Nephron (organoid): ENCODE measurements at regions not wholly inside any gene's neighbourhood (a gene's known extent, or its start where the extent isn't known, plus 50 kb on each side); places are given as distances from the start of the nearest gene placed in this dataset.

Source experiments
- H3K27ac Mint-ChIP-seq, 3 experiments: 2 replicates each; pipeline ENCODE4 v1.8.0; 2020; ENCODE audit warnings: mixed read lengths in 3 of 3, mild to moderate bottlenecking in 2 of 3, moderate library complexity in 1 of 3
- H3K27me3 Mint-ChIP-seq: 2 replicates; pipeline ENCODE4 v1.8.0; 2021; ENCODE audit warnings: low read depth, mild to moderate bottlenecking, moderate library complexity, mixed read lengths
- H3K36me3 Mint-ChIP-seq: 2 replicates; pipeline ENCODE4 v1.8.0; 2020; ENCODE audit warnings: low read depth, mixed read lengths
- H3K4me1 Mint-ChIP-seq: 2 replicates; pipeline ENCODE4 v1.8.0; 2020; ENCODE audit warnings: mixed read lengths
- H3K4me3 Mint-ChIP-seq, 3 experiments: 2 replicates each; pipeline ENCODE4 v1.8.0; 2020; ENCODE audit warnings: mild to moderate bottlenecking in 3 of 3, mixed read lengths in 3 of 3, moderate library complexity in 2 of 3
- H3K9me3 Mint-ChIP-seq: 2 replicates; pipeline ENCODE4 v1.8.0; 2020; ENCODE audit warnings: mixed read lengths
- TF ChIP-seq, protein P1 (sequence below), 3 experiments: fragments of 200-600 bp; sonication (generic); IDR thresholded peaks; one replicate each; pipeline ENCODE4 v1.5.0; 2021; ENCODE audit warnings: antibody characterized with exemption in 3 of 3; ENCODE audit not compliant: unreplicated experiment in 3 of 3

DNA sequence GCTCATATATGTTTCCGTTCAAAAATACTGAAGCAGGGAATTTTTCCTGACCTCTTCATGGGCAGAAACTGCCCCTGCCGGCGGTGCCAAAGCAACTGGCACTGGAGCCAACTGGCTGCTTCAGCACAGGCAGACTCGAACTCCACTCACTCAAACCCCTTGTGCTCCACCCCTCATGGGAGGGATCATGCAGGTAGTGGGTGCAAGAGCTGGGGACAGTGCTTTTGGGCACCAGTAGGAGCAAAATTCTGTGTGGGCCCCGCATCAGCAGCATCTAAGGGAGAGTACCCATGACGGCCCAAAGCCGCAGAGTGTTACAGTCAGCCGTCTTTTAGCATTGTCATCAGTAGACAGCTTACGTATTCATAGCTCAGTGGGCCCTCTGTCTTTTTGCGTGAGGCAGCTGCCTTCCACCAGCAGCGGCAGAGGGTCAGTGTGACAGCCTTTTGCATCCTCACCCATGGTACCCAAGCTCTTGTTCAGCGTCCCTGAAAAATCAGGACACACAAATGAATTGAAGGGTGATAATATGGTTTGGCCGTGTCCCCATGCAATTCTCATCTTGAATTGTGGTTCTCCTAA is 393.8 kb downstream of the SLITRK6 start:
- Mint-ChIP-seq H3K27ac (no peak overlapping the region), H3K4me3 (no peak overlapping the region), H3K27me3 (no peaks in the 10 kb centered on the region), H3K4me1 (no peaks in the 10 kb centered on the region), H3K36me3 (no peaks in the 10 kb centered on the region), H3K9me3 (no peaks in the 10 kb centered on the region)
- TF ChIP-seq, protein P1, sequence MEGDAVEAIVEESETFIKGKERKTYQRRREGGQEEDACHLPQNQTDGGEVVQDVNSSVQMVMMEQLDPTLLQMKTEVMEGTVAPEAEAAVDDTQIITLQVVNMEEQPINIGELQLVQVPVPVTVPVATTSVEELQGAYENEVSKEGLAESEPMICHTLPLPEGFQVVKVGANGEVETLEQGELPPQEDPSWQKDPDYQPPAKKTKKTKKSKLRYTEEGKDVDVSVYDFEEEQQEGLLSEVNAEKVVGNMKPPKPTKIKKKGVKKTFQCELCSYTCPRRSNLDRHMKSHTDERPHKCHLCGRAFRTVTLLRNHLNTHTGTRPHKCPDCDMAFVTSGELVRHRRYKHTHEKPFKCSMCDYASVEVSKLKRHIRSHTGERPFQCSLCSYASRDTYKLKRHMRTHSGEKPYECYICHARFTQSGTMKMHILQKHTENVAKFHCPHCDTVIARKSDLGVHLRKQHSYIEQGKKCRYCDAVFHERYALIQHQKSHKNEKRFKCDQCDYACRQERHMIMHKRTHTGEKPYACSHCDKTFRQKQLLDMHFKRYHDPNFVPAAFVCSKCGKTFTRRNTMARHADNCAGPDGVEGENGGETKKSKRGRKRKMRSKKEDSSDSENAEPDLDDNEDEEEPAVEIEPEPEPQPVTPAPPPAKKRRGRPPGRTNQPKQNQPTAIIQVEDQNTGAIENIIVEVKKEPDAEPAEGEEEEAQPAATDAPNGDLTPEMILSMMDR (IDR thresholded peaks at IDR 0.05; ENCODE audit: unreplicated experiment in 3 of 3), result no peak

DNA sequence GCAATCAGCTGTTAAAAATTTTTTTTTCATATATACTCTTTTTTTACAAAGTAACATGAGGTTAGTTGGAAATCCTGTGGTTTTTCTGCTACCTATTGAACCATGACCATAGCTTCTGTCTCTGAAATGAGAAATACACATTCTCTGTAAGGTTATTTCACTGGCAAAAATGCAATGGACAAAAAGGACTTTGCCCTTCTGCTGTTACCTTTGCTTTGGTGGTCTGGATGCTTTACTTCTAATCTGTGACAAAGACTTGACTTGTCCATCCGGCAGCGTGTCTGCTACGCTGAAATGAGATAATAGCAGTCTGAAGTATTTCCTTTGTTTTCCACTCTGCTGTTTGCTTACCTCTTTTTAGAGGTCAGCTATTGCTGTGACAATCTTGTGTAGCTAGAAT is 412.8 kb downstream of the SLITRK6 start:
- H3K9me3 Mint-ChIP-seq, result peaks cover 10% of the 10 kb centered on the region
- H3K4me1 Mint-ChIP-seq, result peaks cover 9% of the 10 kb centered on the region

DNA sequence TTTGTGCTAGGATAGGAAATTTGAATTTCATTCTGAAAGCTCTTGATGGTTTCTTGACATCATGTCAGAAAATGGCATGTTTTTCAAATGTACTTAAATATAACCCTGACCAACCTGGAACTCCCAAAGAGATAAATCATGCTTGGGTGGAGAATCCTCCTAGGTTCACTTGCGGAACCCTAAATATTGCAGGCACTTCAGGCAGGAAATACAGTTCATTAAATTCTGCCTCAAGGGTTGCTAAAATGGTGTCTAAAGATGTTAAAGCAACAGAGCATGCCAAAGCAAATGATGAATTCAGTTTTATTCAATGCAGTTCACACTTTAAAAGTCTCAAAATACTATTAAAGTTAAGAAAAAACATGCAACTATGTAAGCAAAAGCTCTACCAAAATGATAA is 415.9 kb downstream of the SLITRK6 start:
- TF ChIP-seq, protein P1 (IDR thresholded peaks at IDR 0.05; ENCODE audit: unreplicated experiment in 3 of 3), result no peak
- H3K9me3 Mint-ChIP-seq, result peaks cover 6% of the 10 kb centered on the region
- H3K4me1 Mint-ChIP-seq, result peaks cover 9% of the 10 kb centered on the region
- H3K4me3 Mint-ChIP-seq, result no peak overlapping the region
- peaks cover 4% of the 10 kb centered on the region for H3K36me3 Mint-ChIP-seq
- H3K27me3 Mint-ChIP-seq, result no peaks in the 10 kb centered on the region
- no peak overlapping the region for H3K27ac Mint-ChIP-seq

More for the DNA sequence above, 412.8 kb downstream of the SLITRK6 start:
- Mint-ChIP-seq H3K27me3 (no peaks in the 10 kb centered on the region), H3K27ac (peak overlapping the region; percentile 13 to 59 (median 43)), H3K4me3 (no peak overlapping the region), H3K36me3 (peaks cover 4% of the 10 kb centered on the region)
- TF ChIP-seq, protein P1 (IDR thresholded peaks at IDR 0.05; ENCODE audit: unreplicated experiment in 3 of 3), result no peak

DNA sequence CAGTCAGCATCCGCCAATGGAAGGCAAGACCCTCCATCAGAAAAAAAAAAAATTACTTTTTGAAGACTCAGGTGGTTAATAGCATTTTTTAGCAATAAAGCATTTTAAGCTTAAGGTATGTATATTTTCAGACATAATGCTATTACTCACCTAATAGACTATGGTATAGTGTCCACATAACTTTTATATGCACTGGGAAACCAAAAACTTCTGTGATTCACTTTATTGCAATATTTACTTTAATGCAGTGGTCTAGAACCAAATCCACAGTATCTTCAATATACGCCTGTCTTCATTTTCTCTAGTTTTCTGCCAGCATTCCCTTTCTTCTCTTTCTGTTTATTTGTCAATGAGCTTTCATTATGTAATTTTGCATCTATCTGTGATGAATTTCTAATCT is 418.1 kb downstream of the SLITRK6 start:
- Mint-ChIP-seq H3K4me3 (no peak overlapping the region), H3K9me3 (no peaks in the 10 kb centered on the region), H3K27me3 (no peaks in the 10 kb centered on the region), H3K27ac (no peak overlapping the region), H3K4me1 (peaks cover 4% of the 10 kb centered on the region), H3K36me3 (no peaks in the 10 kb centered on the region)
- TF ChIP-seq, protein P1 (IDR thresholded peaks at IDR 0.05; ENCODE audit: unreplicated experiment in 3 of 3), result no peak

DNA sequence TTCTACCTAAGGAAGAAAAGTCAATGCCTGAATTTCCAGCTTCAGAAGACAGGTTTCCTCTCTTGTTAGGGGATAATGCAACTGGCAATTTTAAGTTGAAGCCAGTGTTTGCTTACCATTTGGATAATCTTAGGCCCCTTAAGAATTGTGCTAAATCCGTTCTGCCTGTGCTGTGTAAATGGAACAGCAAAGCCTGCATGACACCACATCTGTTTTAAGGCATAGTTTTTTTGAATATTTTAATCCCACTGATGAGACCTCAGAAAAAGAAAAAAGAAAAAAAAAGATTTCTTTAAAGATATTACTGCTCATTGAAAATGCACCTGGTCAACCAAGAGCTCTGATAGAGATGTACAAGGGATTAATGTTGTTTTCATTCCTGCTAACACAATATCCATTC is 419.2 kb downstream of the SLITRK6 start:
- Mint-ChIP-seq H3K9me3 (no peaks in the 10 kb centered on the region), H3K27ac (no peak overlapping the region), H3K4me3 (no peak overlapping the region), H3K4me1 (no peaks in the 10 kb centered on the region), H3K27me3 (no peaks in the 10 kb centered on the region), H3K36me3 (no peaks in the 10 kb centered on the region)
- TF ChIP-seq, protein P1 (IDR thresholded peaks at IDR 0.05; ENCODE audit: unreplicated experiment in 3 of 3), result no peak

DNA sequence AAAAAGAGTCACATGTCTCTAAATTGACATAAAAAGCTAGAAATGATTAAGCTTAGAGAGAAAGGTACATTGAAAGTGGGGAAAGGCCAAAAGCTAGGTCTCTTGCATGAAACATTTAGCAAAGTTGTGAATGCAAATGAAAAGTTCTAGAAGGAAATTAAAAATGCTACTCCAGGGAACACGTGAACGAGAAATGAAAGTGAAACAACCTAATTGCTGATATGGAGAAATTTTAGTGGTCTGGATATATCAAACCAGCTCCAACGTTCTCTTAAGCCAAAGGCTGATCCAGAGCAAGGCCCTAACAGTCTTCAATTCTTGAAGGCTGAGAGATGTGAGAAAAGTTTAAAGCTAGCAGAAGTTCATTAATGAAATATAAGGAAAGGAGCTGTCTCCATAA is 419.8 kb downstream of the SLITRK6 start:
- Mint-ChIP-seq H3K36me3 (no peaks in the 10 kb centered on the region), H3K9me3 (no peaks in the 10 kb centered on the region), H3K4me3 (no peak overlapping the region), H3K4me1 (no peaks in the 10 kb centered on the region), H3K27me3 (no peaks in the 10 kb centered on the region), H3K27ac (no peak overlapping the region)
- TF ChIP-seq, protein P1 (IDR thresholded peaks at IDR 0.05; ENCODE audit: unreplicated experiment in 3 of 3), result no peak
